ENCODE measurements at regions not wholly inside any gene's neighbourhood (a gene's known extent, or its start where the extent isn't known, plus 50 kb on each side); places are given as distances from the start of the nearest gene placed in this dataset.

DNA sequence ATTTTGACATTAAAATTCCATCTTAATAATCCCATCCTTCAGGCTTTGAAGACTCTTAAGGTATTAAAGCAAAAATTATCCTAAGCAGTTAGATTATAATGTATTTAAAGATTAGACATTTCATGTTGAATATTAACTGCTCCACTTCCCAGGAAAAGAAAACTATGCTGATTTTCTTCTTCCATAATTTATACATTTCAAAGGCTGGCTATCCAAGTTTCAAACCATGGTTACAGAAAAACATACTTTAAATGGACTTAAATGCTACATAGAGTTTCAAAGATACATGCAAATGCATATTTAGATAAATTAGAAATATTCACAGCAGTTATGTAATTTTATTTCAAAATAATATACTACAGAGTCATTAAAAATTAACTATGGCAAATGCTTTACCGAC is 1505.6 kb upstream of the ZEB2 start:
- WGBS (ENCODE audit: insufficient coverage): no CpG with 5 or more reads among the region's 1 CpG
- H2AFZ ChIP-seq (ENCODE audit: insufficient read depth, low read depth, low read length, poor library complexity, severe bottlenecking): no peak overlapping the region

DNA sequence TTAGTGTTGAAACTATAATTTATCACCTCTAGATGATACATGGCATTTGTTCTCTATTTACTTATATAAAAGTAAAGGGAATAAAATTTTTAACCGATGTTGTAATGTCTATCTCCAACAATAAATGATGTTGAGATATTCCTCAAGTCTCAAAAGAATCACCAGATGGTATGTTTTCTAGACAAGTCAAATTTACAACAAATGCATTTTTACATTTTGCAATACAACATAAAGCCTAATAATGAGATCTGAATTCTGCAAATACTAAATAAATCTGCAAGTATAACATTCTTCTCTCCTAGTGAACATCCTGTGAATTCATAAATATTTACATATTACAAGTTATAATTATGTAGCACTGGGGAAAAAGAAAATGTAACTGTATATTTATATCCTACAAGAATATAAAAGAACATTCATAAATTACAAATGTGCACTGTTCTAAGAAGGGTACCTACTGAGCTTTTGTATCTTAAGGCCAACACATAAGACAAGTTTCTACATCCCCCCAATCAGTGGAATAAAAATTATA is 1504.4 kb upstream of the ZEB2 start:
- DNase-seq: no peak
- Histone ChIP-seq H2AFZ (ENCODE audit: insufficient read depth, low read depth, low read length, poor library complexity, severe bottlenecking) (no peak overlapping the region), H3K4me1 (ENCODE audit: control insufficient read depth in 2 of 2, insufficient read depth in 2 of 2, low read length in 2 of 2) (no peaks in the 10 kb centered on the region), H3K79me2 (ENCODE audit: control insufficient read depth, insufficient read depth, low read length) (no peaks in the 10 kb centered on the region), H3K4me2 (replicated peaks; ENCODE audit: low read depth, low read length, poor library complexity, severe bottlenecking) (no peak overlapping the region), H3K36me3 (replicated peaks in 1 of 2; ENCODE audit: control extremely low read depth in 1 of 2, control insufficient read depth in 1 of 2, extremely low read depth in 1 of 2, insufficient read depth in 2 of 2, low read length in 1 of 2) (no peaks in the 10 kb centered on the region), H4K20me1 (ENCODE audit: control insufficient read depth, insufficient read depth, low read length, poor library complexity, severe bottlenecking) (no peaks in the 10 kb centered on the region), H3K4me3 (ENCODE audit: control extremely low read depth in 1 of 5, extremely low read depth in 1 of 5, insufficient read depth in 1 of 5, low read depth in 2 of 5, low read length in 4 of 5) (no peak overlapping the region), H3K9me3 (ENCODE audit: control extremely low read depth in 1 of 3, control insufficient read depth in 2 of 3, insufficient read depth in 1 of 3, low read length in 2 of 3) (no peaks in the 10 kb centered on the region), H3K9ac (ENCODE audit: low read length) (no peak overlapping the region), H3K27me3 (replicated peaks in 1 of 4; ENCODE audit: control extremely low read depth in 1 of 4, control insufficient read depth in 3 of 4, insufficient read depth in 4 of 4, low read length in 3 of 4) (no peaks in the 10 kb centered on the region), H3K27ac (ENCODE audit: low read length in 2 of 2) (no peak overlapping the region)
- no peak for ATAC-seq (ENCODE audit: low read depth)
- CTCF ChIA-PET: no interaction called here
- Mint-ChIP-seq H3K27me3 (no peaks in the 10 kb centered on the region), H3K9me3 (ENCODE audit: insufficient read depth) (no peaks in the 10 kb centered on the region), H3K27ac (no peak overlapping the region), H3K4me3 (no peak overlapping the region), H3K4me1 (no peaks in the 10 kb centered on the region)
- WGBS (ENCODE audit: insufficient coverage): no CpG with 5 or more reads among the region's 1 CpG
- TF ChIP-seq, protein P1, sequence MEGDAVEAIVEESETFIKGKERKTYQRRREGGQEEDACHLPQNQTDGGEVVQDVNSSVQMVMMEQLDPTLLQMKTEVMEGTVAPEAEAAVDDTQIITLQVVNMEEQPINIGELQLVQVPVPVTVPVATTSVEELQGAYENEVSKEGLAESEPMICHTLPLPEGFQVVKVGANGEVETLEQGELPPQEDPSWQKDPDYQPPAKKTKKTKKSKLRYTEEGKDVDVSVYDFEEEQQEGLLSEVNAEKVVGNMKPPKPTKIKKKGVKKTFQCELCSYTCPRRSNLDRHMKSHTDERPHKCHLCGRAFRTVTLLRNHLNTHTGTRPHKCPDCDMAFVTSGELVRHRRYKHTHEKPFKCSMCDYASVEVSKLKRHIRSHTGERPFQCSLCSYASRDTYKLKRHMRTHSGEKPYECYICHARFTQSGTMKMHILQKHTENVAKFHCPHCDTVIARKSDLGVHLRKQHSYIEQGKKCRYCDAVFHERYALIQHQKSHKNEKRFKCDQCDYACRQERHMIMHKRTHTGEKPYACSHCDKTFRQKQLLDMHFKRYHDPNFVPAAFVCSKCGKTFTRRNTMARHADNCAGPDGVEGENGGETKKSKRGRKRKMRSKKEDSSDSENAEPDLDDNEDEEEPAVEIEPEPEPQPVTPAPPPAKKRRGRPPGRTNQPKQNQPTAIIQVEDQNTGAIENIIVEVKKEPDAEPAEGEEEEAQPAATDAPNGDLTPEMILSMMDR (IDR thresholded peaks at IDR 0.05): no peak
- no peak for TF ChIP-seq EZH2 (IDR thresholded peaks at IDR 0.05; ENCODE audit: borderline replicate concordance, insufficient read depth, low read depth, low read length, poor library complexity, severe bottlenecking)
- POLR2A ChIA-PET: no interaction called here
- intact Hi-C loops (cut with micrococcal nuclease): no loop called here

More for the DNA sequence above, 1505.6 kb upstream of the ZEB2 start:
- Histone ChIP-seq H3K27me3 (replicated peaks in 1 of 4; ENCODE audit: control extremely low read depth in 1 of 4, control insufficient read depth in 3 of 4, insufficient read depth in 4 of 4, low read length in 3 of 4) (no peaks in the 10 kb centered on the region), H3K9me3 (ENCODE audit: control extremely low read depth in 1 of 3, control insufficient read depth in 2 of 3, insufficient read depth in 1 of 3, low read length in 2 of 3) (peaks cover 0 to 1% (median 0%) of the 10 kb centered on the region in 3 donors), H4K20me1 (ENCODE audit: control insufficient read depth, insufficient read depth, low read length, poor library complexity, severe bottlenecking) (no peaks in the 10 kb centered on the region), H3K4me2 (replicated peaks; ENCODE audit: low read depth, low read length, poor library complexity, severe bottlenecking) (no peak overlapping the region), H3K9ac (ENCODE audit: low read length) (no peak overlapping the region), H3K4me3 (ENCODE audit: control extremely low read depth in 1 of 5, extremely low read depth in 1 of 5, insufficient read depth in 1 of 5, low read depth in 2 of 5, low read length in 4 of 5) (no peak overlapping the region), H3K27ac (ENCODE audit: low read length in 2 of 2) (no peak overlapping the region), H3K79me2 (ENCODE audit: control insufficient read depth, insufficient read depth, low read length) (no peaks in the 10 kb centered on the region), H3K36me3 (replicated peaks in 1 of 2; ENCODE audit: control extremely low read depth in 1 of 2, control insufficient read depth in 1 of 2, extremely low read depth in 1 of 2, insufficient read depth in 2 of 2, low read length in 1 of 2) (no peaks in the 10 kb centered on the region), H3K4me1 (ENCODE audit: control insufficient read depth in 2 of 2, insufficient read depth in 2 of 2, low read length in 2 of 2) (no peaks in the 10 kb centered on the region)
- Mint-ChIP-seq H3K4me3 (no peak overlapping the region), H3K9me3 (ENCODE audit: insufficient read depth) (no peaks in the 10 kb centered on the region), H3K27ac (no peak overlapping the region), H3K27me3 (no peaks in the 10 kb centered on the region), H3K4me1 (no peaks in the 10 kb centered on the region)
- ChIA-PET POLR2A (no interaction called here), CTCF (no interaction called here)
- DNase-seq (no peak), ATAC-seq (ENCODE audit: low read depth) (no peak)
- TF ChIP-seq, protein P1 (IDR thresholded peaks at IDR 0.05): no peak
- TF ChIP-seq EZH2 (IDR thresholded peaks at IDR 0.05; ENCODE audit: borderline replicate concordance, insufficient read depth, low read depth, low read length, poor library complexity, severe bottlenecking): no peak
- intact Hi-C loops (cut with micrococcal nuclease): no loop called here
